NOMO-1 (cell line): ENCODE measurements at regions not wholly inside any gene's neighbourhood (a gene's known extent, or its start where the extent isn't known, plus 50 kb on each side); places are given as distances from the start of the nearest gene placed in this dataset.
"Not testable (repeated sequence)": the region's sequence is repeated elsewhere in the genome, so short reads cannot be mapped to it uniquely, and the experiment has no call there.

ENCODE experiments used
- DNase-seq, 2 experiments: peaks; one replicate each; lab custom pipeline; 2025; ENCODE audit not compliant: unreplicated experiment in 2 of 2; lab: John Stamatoyannopoulos, UW

- no peak for DNase-seq
These were observed 73.8 kb upstream of the MORC3 start for GRCh38 chr21:36246080-36246631.

- DNase-seq = no peak
These were observed 72.5 kb upstream of the MORC3 start for GRCh38 chr21:36247316-36248010.

GRCh38 chr21:36249576-36250422, 70.2 kb upstream of the MORC3 start:
- no peak for DNase-seq

GRCh38 chr21:36250423-36251075, 69.4 kb upstream of the MORC3 start:
- DNase-seq = no peak

GRCh38 chr21:36254106-36254941, 65.7 kb upstream of the MORC3 start:
- DNase-seq = peak in 1 of 2 experiments; percentile 4

GRCh38 chr21:36255663-36256062, 64.3 kb upstream of the MORC3 start:
- no peak for DNase-seq

- DNase-seq = no peak
These were observed 62.3 kb upstream of the MORC3 start for GRCh38 chr21:36257657-36258056.

- DNase-seq = peak; percentile 23 to 70
These were observed 59.8 kb upstream of the MORC3 start for GRCh38 chr21:36260030-36260787.

- no peak for DNase-seq
These were observed 59.2 kb upstream of the MORC3 start for GRCh38 chr21:36260802-36261201.

- DNase-seq = no peak
These were observed 58.5 kb upstream of the MORC3 start for GRCh38 chr21:36261459-36261858.

GRCh38 chr21:36263797-36264196, 56.2 kb upstream of the MORC3 start:
- DNase-seq = no peak

GRCh38 chr21:36265431-36265830, 54.6 kb upstream of the MORC3 start:
- no peak for DNase-seq

GRCh38 chr21:36267828-36268227, 52.2 kb upstream of the MORC3 start:
- DNase-seq = not testable (repeated sequence)

GRCh38 chr21:36268264-36268663, 51.7 kb upstream of the MORC3 start:
- not testable (repeated sequence) for DNase-seq
